ENCODE measurements at regions not wholly inside any gene's neighbourhood (a gene's known extent, or its start where the extent isn't known, plus 50 kb on each side); places are given as distances from the start of the nearest gene placed in this dataset.

GRCh38 chr9:129384491-129385210 is 206.6 kb upstream of the IER5L start:
- Histone ChIP-seq H3K36me3 (ENCODE audit: control insufficient read depth in 1 of 2, insufficient read depth in 2 of 2, low read length in 2 of 2) (no peaks in the 10 kb centered on the region), H3K27me3 (ENCODE audit: insufficient read depth, low read length) (no peaks in the 10 kb centered on the region), H3K9me3 (ENCODE audit: control insufficient read depth in 1 of 2, insufficient read depth in 1 of 2, low read depth in 1 of 2, low read length in 2 of 2) (no peaks in the 10 kb centered on the region), H3K4me2 (ENCODE audit: low read length) (peak overlapping the region; percentile 78), H4K20me1 (ENCODE audit: insufficient read depth) (no peaks in the 10 kb centered on the region), H3K27ac (ENCODE audit: low read depth, low read length) (no peak overlapping the region), H3K4me1 (ENCODE audit: control insufficient read depth in 1 of 2, insufficient read depth in 2 of 2, low read length in 2 of 2) (peaks cover 58 to 62% of the 10 kb centered on the region in 2 experiments), H3K9ac (ENCODE audit: low read length) (no peak overlapping the region), H2AFZ (ENCODE audit: low read depth, low read length, poor library complexity, severe bottlenecking) (no peak overlapping the region), H3K79me2 (ENCODE audit: insufficient read depth, low read length) (no peaks in the 10 kb centered on the region), H3K9me2 (ENCODE audit: insufficient read depth) (no peaks in the 10 kb centered on the region), H3K4me3 (replicated peaks in 1 of 2; ENCODE audit: low read depth in 1 of 2, low read length in 2 of 2) (no peak overlapping the region)
- RAD21 ChIA-PET (ENCODE audit: low non-redundant PET in 1 of 2, low total read pairs in 2 of 2, uncharacterized antibody in 2 of 2, unreplicated experiment in 2 of 2): no interaction called here
- CTCF ChIA-PET: no interaction called here
- ATAC-seq: no peak
- TF ChIP-seq FOSL1 (IDR thresholded peaks at IDR 0.05; ENCODE audit: low read depth) (no peak), POLR2A (IDR thresholded peaks at IDR 0.05; ENCODE audit: borderline replicate concordance, extremely low read depth, insufficient read depth, insufficient read length) (no peak), YY1 (IDR thresholded peaks at IDR 0.05; ENCODE audit: extremely low read depth, insufficient replicate concordance, low read depth, low read length) (no peak)
- BruUV-seq (replicated peaks): no TSS peak
- DNase-seq (ENCODE audit: low read depth, low spot score): no peak
- intact Hi-C loops (cut with micrococcal nuclease): no loop called here
- POLR2A ChIA-PET: no interaction called here

GRCh38 chr9:129383561-129384490 is 205.8 kb upstream of the IER5L start:
- Histone ChIP-seq H3K79me2 (ENCODE audit: insufficient read depth, low read length) (no peaks in the 10 kb centered on the region), H3K4me1 (ENCODE audit: control insufficient read depth in 1 of 2, insufficient read depth in 2 of 2, low read length in 2 of 2) (peaks cover 58 to 62% of the 10 kb centered on the region in 2 experiments), H3K9me3 (ENCODE audit: control insufficient read depth in 1 of 2, insufficient read depth in 1 of 2, low read depth in 1 of 2, low read length in 2 of 2) (no peaks in the 10 kb centered on the region), H3K36me3 (ENCODE audit: control insufficient read depth in 1 of 2, insufficient read depth in 2 of 2, low read length in 2 of 2) (no peaks in the 10 kb centered on the region), H3K4me3 (replicated peaks in 1 of 2; ENCODE audit: low read depth in 1 of 2, low read length in 2 of 2) (peak overlapping the region; percentile 29 to 54), H3K4me2 (ENCODE audit: low read length) (peak overlapping the region; percentile 78), H3K27me3 (ENCODE audit: insufficient read depth, low read length) (no peaks in the 10 kb centered on the region), H3K27ac (ENCODE audit: low read depth, low read length) (peak overlapping the region; percentile 83), H3K9me2 (ENCODE audit: insufficient read depth) (no peaks in the 10 kb centered on the region), H2AFZ (ENCODE audit: low read depth, low read length, poor library complexity, severe bottlenecking) (no peak overlapping the region), H3K9ac (ENCODE audit: low read length) (peak overlapping the region; percentile 61), H4K20me1 (ENCODE audit: insufficient read depth) (no peaks in the 10 kb centered on the region)
- peak; percentile 48 for ATAC-seq
- intact Hi-C loops (cut with micrococcal nuclease): no loop called here
- ChIA-PET POLR2A (interaction anchor here (1.2 kb wide), 1 partner anchor 49 kb away, joined by 4 read pairs; no protein-coding TSS in a partner anchor), RAD21 (ENCODE audit: low non-redundant PET in 1 of 2, low total read pairs in 2 of 2, uncharacterized antibody in 2 of 2, unreplicated experiment in 2 of 2) (interaction anchor here in 1 of 2 experiments (0.5 kb wide), 1 partner anchor 26 kb away, joined by 3 read pairs; no protein-coding TSS in a partner anchor), CTCF (no interaction called here)
- BruUV-seq (replicated peaks): no TSS peak
- no peak for TF ChIP-seq CBX3 (IDR thresholded peaks at IDR 0.05; ENCODE audit: low read depth)
- TF ChIP-seq ZFX (IDR thresholded peaks at IDR 0.05): peak; percentile 44; the same call in 1 of the 2 replicates
- TF ChIP-seq EZH2phosphoT487 (IDR thresholded peaks at IDR 0.05; ENCODE audit: borderline replicate concordance): no peak
- TF ChIP-seq YY1 (IDR thresholded peaks at IDR 0.05; ENCODE audit: extremely low read depth, insufficient replicate concordance, low read depth, low read length): no peak
- no peak for DNase-seq (ENCODE audit: low read depth, low spot score)
